Esophagus muscularis mucosa (tissue), 4 donors: ENCODE measurements at regions not wholly inside any gene's neighbourhood (a gene's known extent, or its start where the extent isn't known, plus 50 kb on each side); places are given as distances from the start of the nearest gene placed in this dataset.

Experiments used
- DNase-seq: peaks from one replicate; pipeline ENCODE4 v3.0.0-alpha.2; 2017; ENCODE audit errors: extremely low spot score
- H3K27ac ChIP-seq, 4 donors: fragments of 200-600 bp; sonication (generic); replicated peaks in 1 of 4; 1 replicate in 3 of 4; 2 replicates in 1 of 4; pipeline ENCODE4 v1.5.1; 2016 to 2019; ENCODE audit warnings: mild to moderate bottlenecking in 1 of 4
- H3K27me3 ChIP-seq, 4 donors: fragments of 200-600 bp; sonication (generic); one replicate each; pipeline versions ENCODE4 v1.5.1 to v1.6.0; 2016 to 2019
- H3K36me3 ChIP-seq, 4 donors: fragments of 200-600 bp; sonication (generic); one replicate each; pipeline ENCODE4 v1.5.1; 2016 to 2019
- H3K4me1 ChIP-seq, 4 donors: fragments of 200-600 bp; sonication (generic); one replicate each; pipeline ENCODE4 v1.5.1; 2016 to 2019
- H3K4me3 ChIP-seq, 4 donors: fragments of 200-600 bp; sonication (generic); 1 replicate in 2 of 4; 2 replicates in 2 of 4; pipeline ENCODE4 v1.5.1; 2016 to 2019; ENCODE audit warnings: mild to moderate bottlenecking in 4 of 4, moderate library complexity in 1 of 4
- H3K9me3 ChIP-seq, 4 donors: fragments of 200-600 bp; sonication (generic); 1 replicate in 3 of 4; 2 replicates in 1 of 4; pipeline ENCODE4 v1.5.1; 2016 to 2019
- EP300 ChIP-seq: sonication (generic); formaldehyde crosslinking; IDR thresholded peaks from one replicate; pipeline ENCODE4 v1.6.1; 2017; ENCODE audit warnings: antibody characterized with exemption
- POLR2A ChIP-seq: fragments of 450-650 bp; IDR thresholded peaks from one replicate; pipeline ENCODE4 v1.6.1; 2017; ENCODE audit warnings: antibody characterized with exemption, moderate library complexity, mild to moderate bottlenecking, low read depth
- POLR2AphosphoS5 ChIP-seq, 2 donors: sonication (generic); formaldehyde crosslinking; IDR thresholded peaks; one replicate each; pipeline ENCODE4 v1.6.1; 2017; ENCODE audit warnings: antibody characterized with exemption in 2 of 2
- WGBS: methylation state at CpG from one replicate; pipeline ENCODE4 v1.1.5; 2018; 5-methylcytosine and 5-hydroxymethylcytosine counted together
- intact Hi-C: fragments of 100-400 bp; cut with DNase I; formaldehyde crosslinking; loops from one replicate; pipeline ENCODE4 v1.15.1; 2023
- TF ChIP-seq, protein P1 (sequence below), 3 experiments: fragments of 200-600 bp in 2 of 3; fragments of 450-650 bp in 1 of 3; sonication (generic) in 2 of 3; IDR thresholded peaks; one replicate each; pipeline ENCODE4 v1.5.1; 2017 to 2019; ENCODE audit warnings: antibody characterized with exemption in 3 of 3, mild to moderate bottlenecking in 2 of 3, moderate library complexity in 1 of 3

GRCh38 chr12:83472350-83472749 is 785.6 kb downstream of the TMTC2 start:
- H3K4me3 ChIP-seq: no peak overlapping the region
- no peak overlapping the region for H3K27ac ChIP-seq
- WGBS: 87% methylated on average over 4 of the region's 4 CpGs
- no peaks in the 10 kb centered on the region for H3K9me3 ChIP-seq
- intact Hi-C loops: no loop called here
- no peaks in the 10 kb centered on the region for H3K36me3 ChIP-seq
- no peak for TF ChIP-seq EP300
- TF ChIP-seq, protein P1, sequence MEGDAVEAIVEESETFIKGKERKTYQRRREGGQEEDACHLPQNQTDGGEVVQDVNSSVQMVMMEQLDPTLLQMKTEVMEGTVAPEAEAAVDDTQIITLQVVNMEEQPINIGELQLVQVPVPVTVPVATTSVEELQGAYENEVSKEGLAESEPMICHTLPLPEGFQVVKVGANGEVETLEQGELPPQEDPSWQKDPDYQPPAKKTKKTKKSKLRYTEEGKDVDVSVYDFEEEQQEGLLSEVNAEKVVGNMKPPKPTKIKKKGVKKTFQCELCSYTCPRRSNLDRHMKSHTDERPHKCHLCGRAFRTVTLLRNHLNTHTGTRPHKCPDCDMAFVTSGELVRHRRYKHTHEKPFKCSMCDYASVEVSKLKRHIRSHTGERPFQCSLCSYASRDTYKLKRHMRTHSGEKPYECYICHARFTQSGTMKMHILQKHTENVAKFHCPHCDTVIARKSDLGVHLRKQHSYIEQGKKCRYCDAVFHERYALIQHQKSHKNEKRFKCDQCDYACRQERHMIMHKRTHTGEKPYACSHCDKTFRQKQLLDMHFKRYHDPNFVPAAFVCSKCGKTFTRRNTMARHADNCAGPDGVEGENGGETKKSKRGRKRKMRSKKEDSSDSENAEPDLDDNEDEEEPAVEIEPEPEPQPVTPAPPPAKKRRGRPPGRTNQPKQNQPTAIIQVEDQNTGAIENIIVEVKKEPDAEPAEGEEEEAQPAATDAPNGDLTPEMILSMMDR (IDR thresholded peaks at IDR 0.05): no peak
- no peaks in the 10 kb centered on the region for H3K27me3 ChIP-seq
- DNase-seq: no peak
- H3K4me1 ChIP-seq: no peaks in the 10 kb centered on the region

DNA sequence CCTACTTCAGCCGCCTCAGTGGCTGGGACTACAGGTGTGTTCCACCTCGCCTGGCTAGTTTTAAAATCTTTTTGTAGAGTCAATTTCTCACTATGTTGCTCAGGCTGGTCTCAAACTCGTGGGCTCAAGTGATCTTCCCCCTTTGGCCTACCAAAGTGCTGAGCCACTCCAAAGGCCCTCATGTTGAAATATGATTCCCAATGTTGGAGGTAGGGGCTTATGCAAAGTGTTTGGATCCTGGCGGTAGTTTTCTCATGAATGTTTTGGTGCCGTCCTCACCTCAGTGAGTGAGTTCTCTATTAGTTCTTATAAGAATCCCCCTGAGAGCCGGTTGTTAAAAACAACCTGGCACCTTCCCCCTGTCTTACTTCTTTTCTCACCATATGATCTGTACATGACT is 784.6 kb downstream of the TMTC2 start:
- TF ChIP-seq EP300: no peak
- TF ChIP-seq, protein P1 (IDR thresholded peaks at IDR 0.05): no peak
- TF ChIP-seq POLR2A: no peak
- no peak for TF ChIP-seq POLR2AphosphoS5 (IDR thresholded peaks at IDR 0.05)
- H3K27ac ChIP-seq: no peak overlapping the region
- no peaks in the 10 kb centered on the region for H3K4me1 ChIP-seq
- no peak for DNase-seq
- H3K36me3 ChIP-seq: no peaks in the 10 kb centered on the region
- no peaks in the 10 kb centered on the region for H3K27me3 ChIP-seq
- intact Hi-C loops: no loop called here
- H3K9me3 ChIP-seq: no peaks in the 10 kb centered on the region
- 88% methylated on average over 6 of the region's 6 CpGs for WGBS
- no peak overlapping the region for H3K4me3 ChIP-seq

- intact Hi-C loops: no loop called here
- no peaks in the 10 kb centered on the region for H3K27me3 ChIP-seq
- H3K4me1 ChIP-seq: no peaks in the 10 kb centered on the region
- 86% methylated on average over 3 of the region's 3 CpGs for WGBS
- H3K4me3 ChIP-seq: no peak overlapping the region
- DNase-seq: no peak
- no peak overlapping the region for H3K27ac ChIP-seq
- TF ChIP-seq POLR2AphosphoS5 (IDR thresholded peaks at IDR 0.05) (no peak), EP300 (no peak)
- H3K36me3 ChIP-seq: no peaks in the 10 kb centered on the region
- H3K9me3 ChIP-seq: no peaks in the 10 kb centered on the region
Measured at GRCh38 chr12:83470749-83471148, 784.0 kb downstream of the TMTC2 start.

DNA sequence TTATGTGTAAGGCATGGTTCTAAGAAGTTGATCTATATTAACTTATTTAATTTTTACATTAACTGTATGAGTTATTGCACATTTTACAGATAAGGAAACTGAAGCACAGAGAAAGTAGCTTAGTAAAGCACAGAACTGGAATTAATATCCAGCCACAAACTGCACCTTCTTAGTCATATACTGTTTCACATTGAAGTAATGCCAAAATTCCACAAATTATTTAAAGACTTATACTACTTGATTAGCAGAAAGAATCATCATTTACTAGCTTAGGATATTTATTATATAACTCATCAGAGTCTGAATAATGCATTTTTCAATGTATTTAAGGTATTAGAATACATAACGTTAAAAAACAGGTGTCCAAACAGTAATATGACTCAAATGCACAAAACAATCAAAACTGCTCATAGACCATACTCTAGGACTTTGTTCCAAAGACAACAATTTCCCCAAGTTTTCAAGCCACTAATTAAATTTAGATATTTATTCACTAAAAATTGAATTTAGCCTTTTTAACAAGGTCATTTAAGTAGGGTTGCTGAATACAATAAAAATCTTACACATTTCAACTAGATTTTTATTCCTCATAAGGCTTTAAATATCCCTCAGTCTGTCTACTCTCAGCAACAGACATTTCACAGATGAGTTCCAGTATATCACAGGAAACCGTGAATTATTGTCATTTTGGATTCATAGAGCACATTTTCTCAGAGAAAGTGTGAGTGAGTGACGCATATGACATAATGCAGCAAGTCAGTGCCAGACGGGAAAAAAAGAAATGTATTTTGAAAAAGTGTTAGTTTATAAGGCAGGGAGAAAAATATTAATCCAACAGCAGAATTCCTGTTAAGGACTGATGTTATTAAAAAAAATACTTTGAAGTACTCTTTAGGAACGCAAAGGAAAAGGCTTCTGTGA is 782.5 kb downstream of the TMTC2 start:
- H3K4me3 ChIP-seq: no peak overlapping the region
- 68% methylated on average over 5 of the region's 5 CpGs for WGBS
- intact Hi-C loops: no loop called here
- H3K27me3 ChIP-seq: no peaks in the 10 kb centered on the region
- TF ChIP-seq POLR2AphosphoS5 (IDR thresholded peaks at IDR 0.05) (no peak), EP300 (no peak), POLR2A (no peak)
- TF ChIP-seq, protein P1 (IDR thresholded peaks at IDR 0.05): no peak
- no peak for DNase-seq
- H3K27ac ChIP-seq: no peak overlapping the region
- no peaks in the 10 kb centered on the region for H3K36me3 ChIP-seq
- no peaks in the 10 kb centered on the region for H3K9me3 ChIP-seq
- H3K4me1 ChIP-seq: no peaks in the 10 kb centered on the region

DNA sequence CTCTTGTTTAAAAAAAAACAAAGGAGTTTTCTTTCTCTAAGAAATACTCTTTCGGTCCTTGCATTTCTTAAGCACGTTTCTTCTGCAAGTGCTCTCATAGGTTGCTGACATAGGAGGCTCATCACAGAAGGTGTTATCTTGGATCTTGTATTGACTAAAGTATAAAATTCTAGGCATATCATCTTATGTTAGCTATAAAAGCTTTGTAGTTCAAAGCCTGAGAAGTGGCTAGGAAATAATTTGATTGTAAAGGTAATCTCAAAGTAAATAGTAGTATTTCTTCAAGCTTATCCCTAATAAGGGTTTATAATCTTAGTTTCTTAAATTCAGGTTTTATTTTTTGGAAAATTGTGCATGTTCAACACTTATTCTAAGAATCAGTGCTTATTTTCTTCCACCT is 778.9 kb downstream of the TMTC2 start:
- no peaks in the 10 kb centered on the region for H3K9me3 ChIP-seq
- H3K36me3 ChIP-seq: no peaks in the 10 kb centered on the region
- TF ChIP-seq POLR2AphosphoS5 (IDR thresholded peaks at IDR 0.05): no peak
- TF ChIP-seq POLR2A: no peak
- no peak for TF ChIP-seq EP300
- TF ChIP-seq, protein P1 (IDR thresholded peaks at IDR 0.05): no peak
- H3K4me1 ChIP-seq: no peaks in the 10 kb centered on the region
- H3K27me3 ChIP-seq: no peaks in the 10 kb centered on the region
- DNase-seq: no peak
- intact Hi-C loops: no loop called here
- no peak overlapping the region for H3K4me3 ChIP-seq
- H3K27ac ChIP-seq: no peak overlapping the region
- WGBS: 79% methylated on average over 2 of the region's 2 CpGs
